Thyroid gland (tissue), 4 donors: ENCODE measurements at regions not wholly inside any gene's neighbourhood (a gene's known extent, or its start where the extent isn't known, plus 50 kb on each side); places are given as distances from the start of the nearest gene placed in this dataset.

Experiments
- DNase-seq, 2 donors: peaks; one replicate each; pipeline ENCODE4 v3.0.0-alpha.2; 2019
- H3K27ac ChIP-seq, 3 donors: fragments of 200-600 bp; sonication (generic); 1 replicate in 2 of 3; 2 replicates in 1 of 3; pipeline ENCODE4 v1.5.1; 2016 to 2019; ENCODE audit warnings: mild to moderate bottlenecking in 1 of 3, moderate library complexity in 1 of 3
- H3K27me3 ChIP-seq: fragments of 200-600 bp; sonication (generic); one replicate; pipeline ENCODE4 v1.5.1; 2019
- H3K36me3 ChIP-seq, 2 donors: fragments of 200-600 bp; sonication (generic); one replicate each; pipeline ENCODE4 v1.5.1; 2016 to 2019
- H3K4me1 ChIP-seq, 2 donors: fragments of 200-600 bp; sonication (generic); one replicate each; pipeline ENCODE4 v1.5.1; 2017 to 2019
- H3K4me3 ChIP-seq, 3 donors: fragments of 200-600 bp; sonication (generic); replicated peaks in 1 of 3; 1 replicate in 2 of 3; 2 replicates in 1 of 3; pipeline ENCODE4 v1.5.1; 2016; ENCODE audit warnings: mild to moderate bottlenecking in 1 of 3
- H3K9me3 ChIP-seq: fragments of 200-600 bp; sonication (generic); one replicate; pipeline ENCODE4 v1.5.1; 2017
- POLR2A ChIP-seq, 2 donors: fragments of 450-650 bp; IDR thresholded peaks; one replicate each; pipeline ENCODE4 v1.6.1; 2017; ENCODE audit warnings: antibody characterized with exemption in 2 of 2, mild to moderate bottlenecking in 2 of 2, moderate library complexity in 1 of 2
- WGBS, 2 donors: methylation state at CpG; one replicate each; pipeline ENCODE4 v1.1.5; 2017; 5-methylcytosine and 5-hydroxymethylcytosine counted together
- intact Hi-C: fragments of 100-400 bp; cut with DNase I; formaldehyde crosslinking; loops from one replicate; pipeline ENCODE4 v1.15.1; 2023
- TF ChIP-seq, protein P1 (sequence below), 6 experiments: fragments of 200-600 bp in 3 of 6; fragments of 450-650 bp in 3 of 6; sonication (generic) in 3 of 6; IDR thresholded peaks; one replicate each; pipeline ENCODE4 v1.5.1; 2016 to 2019; ENCODE audit warnings: antibody characterized with exemption in 6 of 6, mild to moderate bottlenecking in 2 of 6, inconsistent platforms in 1 of 6, moderate library complexity in 1 of 6

- no peak for TF ChIP-seq POLR2A (IDR thresholded peaks at IDR 0.05)
- TF ChIP-seq, protein P1, sequence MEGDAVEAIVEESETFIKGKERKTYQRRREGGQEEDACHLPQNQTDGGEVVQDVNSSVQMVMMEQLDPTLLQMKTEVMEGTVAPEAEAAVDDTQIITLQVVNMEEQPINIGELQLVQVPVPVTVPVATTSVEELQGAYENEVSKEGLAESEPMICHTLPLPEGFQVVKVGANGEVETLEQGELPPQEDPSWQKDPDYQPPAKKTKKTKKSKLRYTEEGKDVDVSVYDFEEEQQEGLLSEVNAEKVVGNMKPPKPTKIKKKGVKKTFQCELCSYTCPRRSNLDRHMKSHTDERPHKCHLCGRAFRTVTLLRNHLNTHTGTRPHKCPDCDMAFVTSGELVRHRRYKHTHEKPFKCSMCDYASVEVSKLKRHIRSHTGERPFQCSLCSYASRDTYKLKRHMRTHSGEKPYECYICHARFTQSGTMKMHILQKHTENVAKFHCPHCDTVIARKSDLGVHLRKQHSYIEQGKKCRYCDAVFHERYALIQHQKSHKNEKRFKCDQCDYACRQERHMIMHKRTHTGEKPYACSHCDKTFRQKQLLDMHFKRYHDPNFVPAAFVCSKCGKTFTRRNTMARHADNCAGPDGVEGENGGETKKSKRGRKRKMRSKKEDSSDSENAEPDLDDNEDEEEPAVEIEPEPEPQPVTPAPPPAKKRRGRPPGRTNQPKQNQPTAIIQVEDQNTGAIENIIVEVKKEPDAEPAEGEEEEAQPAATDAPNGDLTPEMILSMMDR (IDR thresholded peaks at IDR 0.05): no peak
- Histone ChIP-seq H3K27me3 (no peaks in the 10 kb centered on the region), H3K9me3 (no peaks in the 10 kb centered on the region), H3K36me3 (no peaks in the 10 kb centered on the region), H3K27ac (no peak overlapping the region), H3K4me1 (no peaks in the 10 kb centered on the region), H3K4me3 (no peak overlapping the region)
- no peak for DNase-seq
- 83 to 89% methylated on average over 13 of the region's 13 CpGs for WGBS, 2 donors
- intact Hi-C loops: no loop called here
Measured at GRCh38 chr19:31496076-31496475, 146.8 kb upstream of the TSHZ3 start.

GRCh38 chr19:31497709-31498108, 148.5 kb upstream of the TSHZ3 start:
- no peaks in the 10 kb centered on the region for H3K27me3 ChIP-seq
- H3K4me1 ChIP-seq: no peaks in the 10 kb centered on the region
- TF ChIP-seq POLR2A (IDR thresholded peaks at IDR 0.05): no peak
- TF ChIP-seq, protein P1 (IDR thresholded peaks at IDR 0.05): no peak
- no peak overlapping the region for H3K27ac ChIP-seq
- no peak for DNase-seq
- no peak overlapping the region for H3K4me3 ChIP-seq
- 69 to 79% methylated on average over 2 of the region's 2 CpGs for WGBS, 2 donors
- H3K9me3 ChIP-seq: no peaks in the 10 kb centered on the region
- no peaks in the 10 kb centered on the region for H3K36me3 ChIP-seq
- intact Hi-C loops: no loop called here

GRCh38 chr19:31498781-31499180, 149.5 kb upstream of the TSHZ3 start:
- Histone ChIP-seq H3K27me3 (no peaks in the 10 kb centered on the region), H3K4me3 (no peak overlapping the region), H3K4me1 (no peaks in the 10 kb centered on the region), H3K36me3 (no peaks in the 10 kb centered on the region), H3K9me3 (no peaks in the 10 kb centered on the region), H3K27ac (no peak overlapping the region)
- DNase-seq: no peak
- no peak for TF ChIP-seq POLR2A (IDR thresholded peaks at IDR 0.05)
- TF ChIP-seq, protein P1 (IDR thresholded peaks at IDR 0.05): no peak
- WGBS, 2 donors: 93 to 97% methylated on average over 3 of the region's 3 CpGs
- intact Hi-C loops: no loop called here

DNA sequence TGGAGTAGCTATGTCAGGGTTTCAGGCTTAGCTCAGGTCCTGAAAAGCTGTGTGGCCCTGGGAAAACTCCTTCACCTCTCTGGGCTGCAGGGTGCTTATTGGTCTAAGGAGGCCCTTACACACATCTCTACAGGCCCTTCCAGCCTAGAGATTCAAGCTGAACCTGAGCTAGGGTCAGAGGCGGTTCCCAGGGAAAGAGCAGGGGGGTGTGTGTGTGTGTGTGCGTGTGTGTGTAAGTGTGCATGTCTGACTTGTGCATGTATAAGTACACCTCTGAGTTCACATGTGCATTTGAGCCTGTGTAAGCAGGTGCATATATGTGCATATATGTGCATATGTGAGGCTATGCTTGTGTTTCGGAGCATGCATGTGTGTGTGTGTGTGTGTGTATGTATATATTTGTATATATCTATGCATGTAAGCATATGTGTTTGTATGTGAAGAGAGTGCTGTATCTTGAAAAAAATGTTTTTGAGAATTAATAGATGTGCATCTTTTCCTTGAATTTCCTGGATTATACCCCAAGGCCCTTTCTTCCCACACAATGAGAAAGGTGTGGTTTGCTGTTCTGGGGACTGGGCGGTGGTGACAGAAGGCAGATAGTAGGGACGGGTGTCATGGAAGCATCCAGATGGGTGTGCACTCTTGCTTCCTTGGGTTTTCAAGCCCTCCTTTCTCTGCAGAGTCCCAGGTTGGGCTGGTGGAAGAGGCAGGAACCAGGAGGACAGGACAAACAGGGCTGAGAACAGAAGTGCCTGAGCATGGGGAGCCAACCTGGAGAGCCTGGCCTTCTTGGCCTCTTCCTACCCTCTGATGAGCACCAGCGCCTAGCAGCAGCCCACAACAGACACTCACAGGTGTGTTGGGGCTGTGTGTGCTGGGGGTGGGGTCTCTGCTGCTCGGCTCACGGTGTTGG, 150.3 kb upstream of the TSHZ3 start:
- H3K9me3 ChIP-seq: no peaks in the 10 kb centered on the region
- no peak overlapping the region for H3K27ac ChIP-seq
- H3K4me1 ChIP-seq: no peaks in the 10 kb centered on the region
- no peaks in the 10 kb centered on the region for H3K27me3 ChIP-seq
- intact Hi-C loops: no loop called here
- TF ChIP-seq, protein P1 (IDR thresholded peaks at IDR 0.05): no peak
- no peak for TF ChIP-seq POLR2A (IDR thresholded peaks at IDR 0.05)
- no peaks in the 10 kb centered on the region for H3K36me3 ChIP-seq
- no peak overlapping the region for H3K4me3 ChIP-seq
- DNase-seq: no peak
- WGBS, 2 donors: 96 to 98% methylated on average over 6 of the region's 8 CpGs

DNA sequence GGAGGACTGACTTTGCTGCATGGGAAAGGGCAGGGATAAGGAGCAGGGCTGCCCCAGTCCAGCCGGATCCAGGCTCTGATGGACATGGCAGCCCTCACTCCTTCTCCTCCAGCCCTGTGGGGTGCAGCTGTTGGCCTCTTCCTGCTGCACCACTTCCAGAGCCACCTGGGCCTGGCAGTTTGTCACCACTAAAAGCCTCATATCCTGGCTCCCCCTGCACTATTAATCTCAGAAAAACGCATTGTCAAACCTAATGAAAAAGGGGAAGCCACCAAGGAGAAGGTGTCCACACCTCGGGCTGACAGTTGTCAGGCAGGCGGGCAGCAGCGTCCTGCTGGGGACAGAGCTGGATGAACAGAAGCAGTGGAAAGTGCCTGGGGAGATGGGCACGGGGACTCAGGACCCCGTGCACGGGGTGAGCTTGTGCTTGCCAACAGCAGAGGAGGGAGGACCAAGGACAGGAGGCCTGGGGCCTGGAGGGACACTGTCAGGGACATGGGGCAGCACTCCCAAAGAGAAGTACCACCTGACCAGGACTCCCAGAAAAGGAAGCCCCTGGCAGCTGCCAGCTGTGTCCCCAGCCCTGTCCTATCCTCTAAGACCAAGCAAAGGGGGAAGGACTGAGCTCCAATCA, 151.1 kb upstream of the TSHZ3 start:
- H3K27ac ChIP-seq: no peak overlapping the region
- intact Hi-C loops: no loop called here
- no peaks in the 10 kb centered on the region for H3K4me1 ChIP-seq
- DNase-seq: no peak
- no peaks in the 10 kb centered on the region for H3K36me3 ChIP-seq
- WGBS, 2 donors: 72 to 84% methylated on average over 8 of the region's 8 CpGs
- H3K27me3 ChIP-seq: no peaks in the 10 kb centered on the region
- no peak overlapping the region for H3K4me3 ChIP-seq
- TF ChIP-seq POLR2A (IDR thresholded peaks at IDR 0.05): no peak
- TF ChIP-seq, protein P1 (IDR thresholded peaks at IDR 0.05): no peak
- H3K9me3 ChIP-seq: no peaks in the 10 kb centered on the region
